GM18502 (cell line): ENCODE measurements at regions not wholly inside any gene's neighbourhood (a gene's known extent, or its start where the extent isn't known, plus 50 kb on each side); places are given as distances from the start of the nearest gene placed in this dataset.

Experiments
- ATAC-seq: cut with Tn5 transposase; IDR thresholded peaks from one replicate; pipeline ENCODE4 v1.9.1; 2021; ENCODE audit warnings: mild to moderate bottlenecking; ENCODE audit not compliant: unreplicated experiment, poor library complexity

GRCh38 chr7:155972651-155973390, 160.6 kb upstream of the SHH start:
- ATAC-seq: no peak

GRCh38 chr7:155972247-155972646, 160.0 kb upstream of the SHH start:
- no peak for ATAC-seq

GRCh38 chr7:155971180-155971770, 159.0 kb upstream of the SHH start:
- no peak for ATAC-seq

GRCh38 chr7:155969192-155969929, 157.1 kb upstream of the SHH start:
- no peak for ATAC-seq

- peak; percentile 54 for ATAC-seq
These were observed 152.7 kb upstream of the SHH start for GRCh38 chr7:155965010-155965409.

- no peak for ATAC-seq
These were observed 152.3 kb upstream of the SHH start for GRCh38 chr7:155964543-155964942.

- no peak for ATAC-seq
These were observed 151.5 kb upstream of the SHH start for GRCh38 chr7:155963771-155964195.

- no peak for ATAC-seq
These were observed 151.1 kb upstream of the SHH start for GRCh38 chr7:155963356-155963755.

- no peak for ATAC-seq
These were observed 150.7 kb upstream of the SHH start for GRCh38 chr7:155962968-155963300.

- ATAC-seq: peak; percentile 57
These were observed 150.1 kb upstream of the SHH start for GRCh38 chr7:155962191-155962967.

- no peak for ATAC-seq
These were observed 149.3 kb upstream of the SHH start for GRCh38 chr7:155961241-155962190.

- ATAC-seq: no peak
These were observed 147.6 kb upstream of the SHH start for GRCh38 chr7:155959894-155960293.

- no peak for ATAC-seq
These were observed 144.7 kb upstream of the SHH start for GRCh38 chr7:155956977-155957376.

GRCh38 chr7:155955367-155955635, 143.0 kb upstream of the SHH start:
- no peak for ATAC-seq

- no peak for ATAC-seq
These were observed 142.5 kb upstream of the SHH start for GRCh38 chr7:155954550-155955366.

- ATAC-seq: no peak
These were observed 141.7 kb upstream of the SHH start for GRCh38 chr7:155953781-155954549.

- no peak for ATAC-seq
These were observed 141.2 kb upstream of the SHH start for GRCh38 chr7:155953501-155953778.

GRCh38 chr7:155951554-155952158, 139.4 kb upstream of the SHH start:
- ATAC-seq: no peak
